Stimulated activated CD4-positive, alpha-beta T cell treated with anti-CD3 and anti-CD28 coated beads, Interleukin-15, amount 100 ng/mL, for 48 hours (primary cell): ENCODE measurements at regions not wholly inside any gene's neighbourhood (a gene's known extent, or its start where the extent isn't known, plus 50 kb on each side); places are given as distances from the start of the nearest gene placed in this dataset.

ENCODE experiments used
- DNase-seq, 2 donors: peaks; one replicate each; pipeline ENCODE4 v3.0.0-alpha.2; 2020; ENCODE audit warnings: low read depth in 2 of 2

GRCh38 chr4:59068722-59069418, 1958.7 kb upstream of the IGFBP7 start:
- no peak for DNase-seq

DNA sequence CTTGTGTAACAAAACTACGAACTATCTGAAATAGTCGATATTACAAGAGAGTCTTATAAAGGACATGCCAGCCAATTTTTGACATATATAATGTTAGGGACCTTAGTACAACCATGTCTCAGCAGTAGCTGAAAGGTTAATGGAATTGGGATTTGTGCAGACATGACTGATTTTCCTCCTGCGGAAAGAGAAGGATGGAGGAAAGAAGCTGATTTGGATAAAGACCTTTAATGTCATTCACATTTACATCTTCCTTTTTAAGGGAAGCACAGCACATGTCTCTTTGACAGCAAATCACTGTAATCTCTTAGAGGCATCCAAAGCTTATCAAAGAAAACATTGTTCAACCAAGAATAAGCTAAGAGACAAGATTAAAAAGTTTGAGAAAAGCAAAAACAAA, 1976.2 kb upstream of the IGFBP7 start:
- no peak for DNase-seq

- no peak for DNase-seq
Observed at GRCh38 chr4:59091146-59092142, 1981.3 kb upstream of the IGFBP7 start.

DNA sequence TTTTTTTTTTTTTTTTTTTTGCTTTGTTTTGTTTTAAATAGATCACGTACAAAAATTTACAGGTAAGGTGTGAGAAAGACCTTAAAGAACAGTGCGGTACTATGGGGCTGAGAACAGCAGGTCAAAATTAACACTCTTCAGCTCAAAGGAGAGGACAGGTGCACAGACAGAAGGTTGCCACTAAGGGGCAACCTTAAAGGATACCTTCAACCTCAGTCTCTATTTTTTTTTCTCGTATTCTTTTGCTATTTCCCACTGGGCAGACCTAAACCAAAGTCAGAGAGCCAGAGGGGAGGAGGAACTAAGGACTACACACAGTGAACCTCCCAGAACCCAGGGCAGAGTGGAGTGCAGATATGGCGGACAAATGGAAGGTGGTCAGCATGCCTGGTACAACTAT, 1984.3 kb upstream of the IGFBP7 start:
- DNase-seq = no peak

DNA sequence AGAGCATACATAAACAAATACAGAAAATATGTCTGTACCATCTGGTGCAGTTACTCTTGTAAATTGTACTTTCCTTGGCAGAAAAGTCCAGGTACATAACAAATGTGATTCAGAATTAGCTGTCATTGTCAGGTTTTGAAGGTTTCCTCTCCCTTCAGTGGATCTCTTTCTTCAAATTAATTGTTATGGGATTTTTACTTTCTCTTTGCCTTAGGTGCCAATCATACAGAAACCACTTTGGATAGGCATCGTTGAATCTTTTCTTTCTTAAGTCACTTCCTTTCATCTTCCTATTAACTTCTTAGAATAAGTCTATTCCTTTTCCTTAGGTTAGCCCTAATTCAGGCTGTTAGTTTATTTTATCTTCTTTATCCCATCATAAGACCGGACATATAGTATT, 1992.1 kb upstream of the IGFBP7 start:
- DNase-seq = no peak

DNA sequence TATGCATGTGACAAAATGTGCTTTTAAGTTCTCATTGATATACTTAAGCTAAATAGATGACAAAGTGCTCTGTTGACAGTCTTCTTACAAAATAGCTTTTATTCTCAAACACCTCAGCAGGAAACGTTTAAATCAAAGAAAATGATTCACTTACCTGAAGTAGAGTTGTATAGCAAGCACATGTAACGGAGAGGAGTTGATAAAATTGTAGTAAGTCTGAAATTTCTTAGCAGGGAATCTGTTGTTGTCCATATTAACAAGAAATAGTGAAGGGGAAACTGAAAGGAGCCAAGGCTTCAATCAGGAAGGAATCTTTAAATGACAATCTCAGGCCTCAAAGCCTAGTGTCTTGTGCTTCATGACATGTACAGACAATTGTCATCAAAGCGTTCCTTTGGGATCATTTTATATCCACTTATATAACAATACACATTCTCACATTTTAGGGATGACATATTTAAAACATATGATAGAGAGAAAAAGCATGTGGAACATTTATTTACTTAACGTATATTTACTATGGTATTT, 2010.2 kb upstream of the IGFBP7 start:
- no peak for DNase-seq

DNA sequence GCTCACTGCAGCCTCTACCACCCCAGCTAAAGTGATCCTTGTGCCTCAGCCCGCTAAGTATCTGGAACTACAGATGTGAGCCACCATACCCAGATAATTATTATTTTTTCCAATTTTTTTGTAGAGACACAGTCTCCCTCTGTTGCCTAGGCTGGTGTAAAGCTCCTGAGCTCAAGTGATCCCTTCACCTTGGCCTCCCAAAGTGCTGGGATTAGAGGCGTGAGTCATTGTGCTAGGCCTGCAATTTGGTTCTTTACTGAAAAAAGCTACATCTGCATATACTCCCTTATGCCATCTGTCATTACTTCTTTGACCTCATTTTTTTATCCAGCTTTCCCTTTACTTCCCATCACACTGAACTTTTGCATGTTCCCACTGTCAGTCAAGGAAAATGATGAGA, 2012.4 kb upstream of the IGFBP7 start:
- DNase-seq = no peak

DNA sequence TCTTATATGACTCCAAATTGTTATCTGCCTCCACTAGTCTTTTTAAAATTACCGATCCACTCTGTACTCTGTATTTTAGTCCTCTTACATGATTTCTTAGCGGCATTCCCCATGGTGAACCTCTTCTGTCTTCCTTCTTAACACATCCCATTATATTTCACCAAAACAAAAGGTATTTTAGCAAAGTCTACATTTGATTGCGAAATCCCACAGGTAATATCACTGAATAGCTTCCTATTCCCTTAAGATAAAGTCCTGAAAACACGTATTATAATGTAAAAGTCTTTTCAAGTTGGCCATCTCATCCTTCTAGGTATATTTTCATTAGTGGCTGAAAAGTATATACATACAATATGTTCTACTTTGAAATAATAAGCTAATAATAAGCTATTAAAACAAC, 2016.0 kb upstream of the IGFBP7 start:
- no peak for DNase-seq

DNA sequence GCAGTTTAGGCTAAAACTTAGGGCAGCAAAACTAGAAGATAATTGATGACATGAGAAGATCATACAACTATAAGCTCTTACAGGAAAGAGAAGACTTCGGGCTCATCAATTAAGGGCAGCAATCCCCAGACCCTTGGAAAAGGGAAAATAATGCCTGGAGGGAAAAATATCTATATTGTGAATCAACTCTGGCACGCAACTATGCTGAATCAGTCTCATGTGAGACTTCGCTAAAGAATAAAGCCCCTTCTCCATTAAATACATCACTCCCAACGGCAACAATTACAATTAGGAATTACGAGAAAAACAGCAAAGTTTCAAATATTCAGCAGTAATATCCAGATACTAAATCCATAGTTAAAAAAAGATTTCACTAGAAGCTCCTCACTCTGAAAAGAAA, 2016.8 kb upstream of the IGFBP7 start:
- no peak for DNase-seq

DNA sequence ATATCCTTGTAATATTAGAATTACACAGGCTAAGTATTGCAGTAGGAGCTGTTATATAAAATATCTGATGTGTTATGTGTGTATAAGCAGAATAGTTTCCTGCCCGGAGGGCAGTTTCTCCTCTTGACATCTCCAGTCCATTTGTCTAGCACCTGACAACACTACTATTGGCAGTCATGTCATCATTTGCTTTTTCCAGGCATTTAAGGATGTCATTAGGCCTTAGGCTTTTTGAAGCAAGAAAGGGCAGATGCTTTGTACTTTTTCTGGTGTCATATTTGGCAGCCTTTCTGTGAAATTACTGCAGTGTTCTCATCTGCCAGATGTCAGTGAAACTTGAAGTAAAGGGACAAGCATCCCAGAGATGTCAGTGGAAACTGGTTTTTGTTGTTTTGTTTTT, 2017.6 kb upstream of the IGFBP7 start:
- DNase-seq = no peak

GRCh38 chr4:59135248-59135985, 2025.2 kb upstream of the IGFBP7 start:
- no peak for DNase-seq

DNA sequence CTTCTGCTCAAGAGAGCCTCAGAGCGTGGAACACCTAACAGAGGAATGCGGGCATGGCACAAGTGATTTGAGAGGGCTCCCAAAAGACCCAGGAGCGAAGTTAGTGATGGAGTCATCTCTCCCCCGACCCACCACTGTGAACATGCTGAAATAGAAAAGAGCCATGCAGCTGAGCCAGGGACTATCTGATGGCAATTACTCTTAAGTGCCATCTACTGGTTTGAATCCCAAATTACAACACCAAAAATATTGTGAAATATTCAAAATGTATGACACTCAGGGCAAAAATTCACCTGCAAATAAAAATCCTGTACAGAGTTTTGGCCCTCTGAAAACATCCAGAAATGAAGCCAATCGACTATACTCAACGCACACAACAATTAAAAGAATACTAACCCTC, 2038.9 kb upstream of the ADGRL3 start:
- no peak for DNase-seq

DNA sequence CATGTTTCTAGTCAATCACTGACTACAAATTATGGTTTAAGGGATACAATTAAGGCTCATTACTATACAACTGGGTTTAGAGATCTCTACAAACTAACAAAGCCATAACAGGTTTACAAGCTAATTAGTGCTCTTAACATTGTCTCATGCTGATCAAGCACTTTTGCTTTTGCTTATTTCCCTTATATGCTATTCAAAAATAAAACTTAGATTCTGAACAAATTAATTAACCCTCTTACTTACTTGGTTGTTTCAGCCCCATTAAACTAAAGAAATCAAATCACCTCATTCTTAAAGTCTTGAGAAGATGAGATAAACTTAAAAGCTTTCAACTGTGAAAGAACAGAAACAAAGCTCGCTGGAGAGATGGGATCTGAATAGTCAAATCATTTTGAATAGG, 2024.5 kb upstream of the ADGRL3 start:
- DNase-seq = no peak

- no peak for DNase-seq
Observed at GRCh38 chr4:59179372-59179771, 2020.8 kb upstream of the ADGRL3 start.

GRCh38 chr4:59180161-59180560, 2020.0 kb upstream of the ADGRL3 start:
- DNase-seq = no peak

GRCh38 chr4:59180969-59181368, 2019.2 kb upstream of the ADGRL3 start:
- no peak for DNase-seq

DNA sequence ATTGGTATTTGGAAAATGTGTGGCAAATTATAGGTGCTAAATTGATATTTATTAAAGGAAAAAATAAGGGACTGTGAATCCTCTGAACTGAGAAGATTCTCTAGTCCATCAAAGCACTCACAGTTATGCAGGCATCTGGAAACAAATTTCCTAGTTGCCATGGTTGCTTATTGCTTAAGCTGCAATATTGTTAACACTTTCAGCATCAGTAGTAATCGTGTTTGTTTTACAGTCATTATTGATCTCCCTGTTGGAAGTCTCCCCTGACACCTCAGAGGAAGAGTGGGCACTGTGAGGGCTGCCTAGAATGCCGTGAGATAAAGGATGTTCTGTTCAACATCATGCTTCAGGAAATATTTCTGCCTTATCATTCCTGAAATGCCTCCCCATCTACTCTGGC, 2004.3 kb upstream of the ADGRL3 start:
- no peak for DNase-seq

GRCh38 chr4:59200992-59201391, 1999.1 kb upstream of the ADGRL3 start:
- no peak for DNase-seq

GRCh38 chr4:59217910-59218631, 1982.1 kb upstream of the ADGRL3 start:
- no peak for DNase-seq

DNA sequence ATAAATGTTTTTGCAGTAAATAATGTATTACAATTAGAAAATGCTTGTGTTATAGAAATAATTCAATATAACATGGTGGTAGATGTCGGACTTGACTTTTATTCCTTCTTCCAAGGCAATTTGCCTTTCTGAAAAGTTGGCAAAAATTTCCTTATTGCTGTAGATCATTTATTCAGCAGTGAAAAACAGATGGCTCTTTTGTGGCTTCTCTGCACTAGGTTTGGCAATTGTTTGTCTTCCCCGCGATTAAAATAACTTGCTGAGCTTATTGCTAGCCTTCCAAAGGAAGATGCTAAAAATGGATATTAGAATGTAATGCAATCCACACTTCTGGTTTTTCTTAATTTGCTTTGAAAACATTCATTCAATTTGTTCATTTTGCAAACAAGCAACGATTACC, 1977.9 kb upstream of the ADGRL3 start:
- no peak for DNase-seq

- no peak for DNase-seq
Observed at GRCh38 chr4:59223292-59223941, 1976.7 kb upstream of the ADGRL3 start.
